Upper lobe of left lung (tissue), 4 donors: ENCODE measurements at regions not wholly inside any gene's neighbourhood (a gene's known extent, or its start where the extent isn't known, plus 50 kb on each side); places are given as distances from the start of the nearest gene placed in this dataset.

Source experiments
- POLR2A ChIP-seq, 4 donors: fragments of 450-650 bp; IDR thresholded peaks; one replicate each; pipeline ENCODE4 v1.5.1; 2016 to 2017; ENCODE audit warnings: antibody characterized with exemption in 4 of 4, mild to moderate bottlenecking in 2 of 4
- TF ChIP-seq, protein P1 (sequence below), 6 experiments: fragments of 450-650 bp in 4 of 6; fragments of 200-600 bp in 2 of 6; sonication (generic) in 2 of 6; IDR thresholded peaks; one replicate each; pipeline ENCODE4 v1.5.1; 2016 to 2019; ENCODE audit warnings: antibody characterized with exemption in 6 of 6

DNA sequence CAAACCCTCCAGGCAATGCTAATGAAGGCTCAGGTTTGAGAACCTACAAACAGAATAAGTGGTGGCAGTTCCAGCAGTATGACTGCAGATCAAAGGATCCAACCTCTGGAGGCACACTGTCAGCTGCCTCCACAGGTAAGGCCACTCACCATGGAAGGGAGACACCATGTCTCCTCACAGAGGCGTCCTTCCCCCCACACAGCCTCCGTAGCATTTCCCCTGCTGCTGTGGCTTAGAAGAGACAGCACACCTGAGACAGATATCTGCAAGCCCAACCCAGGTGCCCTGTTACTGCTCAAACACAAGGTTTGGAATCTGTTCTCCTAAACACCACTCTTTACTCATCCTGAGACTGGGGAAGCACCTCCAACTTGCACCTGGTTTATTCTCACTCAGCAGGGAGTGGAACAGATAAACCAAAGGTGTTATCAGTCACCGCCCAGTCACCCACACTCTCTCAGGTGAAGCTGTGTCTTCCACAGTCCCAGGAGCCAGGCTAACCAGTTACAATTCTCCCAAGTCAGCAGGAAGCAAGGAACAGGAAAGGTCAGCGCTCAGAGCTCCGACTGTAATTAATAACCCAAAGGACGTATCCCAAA is 311.2 kb downstream of the FOXO1 start:
- TF ChIP-seq, protein P1, sequence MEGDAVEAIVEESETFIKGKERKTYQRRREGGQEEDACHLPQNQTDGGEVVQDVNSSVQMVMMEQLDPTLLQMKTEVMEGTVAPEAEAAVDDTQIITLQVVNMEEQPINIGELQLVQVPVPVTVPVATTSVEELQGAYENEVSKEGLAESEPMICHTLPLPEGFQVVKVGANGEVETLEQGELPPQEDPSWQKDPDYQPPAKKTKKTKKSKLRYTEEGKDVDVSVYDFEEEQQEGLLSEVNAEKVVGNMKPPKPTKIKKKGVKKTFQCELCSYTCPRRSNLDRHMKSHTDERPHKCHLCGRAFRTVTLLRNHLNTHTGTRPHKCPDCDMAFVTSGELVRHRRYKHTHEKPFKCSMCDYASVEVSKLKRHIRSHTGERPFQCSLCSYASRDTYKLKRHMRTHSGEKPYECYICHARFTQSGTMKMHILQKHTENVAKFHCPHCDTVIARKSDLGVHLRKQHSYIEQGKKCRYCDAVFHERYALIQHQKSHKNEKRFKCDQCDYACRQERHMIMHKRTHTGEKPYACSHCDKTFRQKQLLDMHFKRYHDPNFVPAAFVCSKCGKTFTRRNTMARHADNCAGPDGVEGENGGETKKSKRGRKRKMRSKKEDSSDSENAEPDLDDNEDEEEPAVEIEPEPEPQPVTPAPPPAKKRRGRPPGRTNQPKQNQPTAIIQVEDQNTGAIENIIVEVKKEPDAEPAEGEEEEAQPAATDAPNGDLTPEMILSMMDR (IDR thresholded peaks at IDR 0.05): no peak
- no peak for TF ChIP-seq POLR2A (IDR thresholded peaks at IDR 0.05)
